ENCODE measurements at regions not wholly inside any gene's neighbourhood (a gene's known extent, or its start where the extent isn't known, plus 50 kb on each side); places are given as distances from the start of the nearest gene placed in this dataset.

DNA sequence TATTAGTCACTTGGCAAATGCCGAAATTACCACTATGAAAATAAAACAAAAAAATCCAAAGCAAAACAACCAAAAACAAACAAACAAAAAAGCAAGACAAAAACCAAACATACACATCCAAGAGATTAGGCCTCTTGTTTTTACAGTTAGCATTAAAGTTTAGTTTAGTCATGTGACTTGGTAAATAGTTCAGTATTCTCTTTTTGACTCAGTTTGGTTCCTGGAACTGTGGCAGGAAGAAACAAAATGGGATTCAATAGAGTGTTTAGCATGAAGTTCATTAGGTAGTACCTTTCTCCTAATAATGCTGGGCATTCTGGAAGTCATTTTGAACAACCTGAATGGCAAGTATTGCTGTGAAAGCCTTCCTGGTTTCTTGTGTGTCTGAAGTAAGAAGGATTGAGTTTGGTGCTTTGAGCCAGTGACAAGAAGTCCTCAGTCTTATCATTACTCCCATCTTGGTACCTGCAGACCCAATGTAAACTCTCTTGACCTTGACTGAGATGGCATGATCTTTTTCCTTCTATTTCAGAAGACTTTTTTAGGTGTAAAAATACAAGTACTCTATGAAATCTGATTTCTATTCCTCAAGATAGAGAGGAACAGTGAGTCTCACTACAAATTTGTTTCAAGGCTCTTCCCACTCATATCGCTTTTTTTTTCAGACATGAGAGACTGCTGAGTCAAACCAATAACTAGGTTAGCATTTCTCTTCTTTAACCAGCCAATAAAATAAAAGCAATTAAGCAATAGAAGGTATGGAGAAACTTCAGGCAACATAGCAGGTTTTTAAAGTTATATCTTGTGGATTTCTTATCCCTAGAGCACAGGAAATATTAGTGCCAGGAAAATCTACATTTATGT, 223.6 kb upstream of the PREP start:
- TF ChIP-seq POLR2A (IDR thresholded peaks at IDR 0.05; ENCODE audit: extremely low read depth, insufficient read length) (no peak), MYC (IDR thresholded peaks at IDR 0.05; ENCODE audit: low read depth, low read length) (no peak)
- TF ChIP-seq, protein P1, sequence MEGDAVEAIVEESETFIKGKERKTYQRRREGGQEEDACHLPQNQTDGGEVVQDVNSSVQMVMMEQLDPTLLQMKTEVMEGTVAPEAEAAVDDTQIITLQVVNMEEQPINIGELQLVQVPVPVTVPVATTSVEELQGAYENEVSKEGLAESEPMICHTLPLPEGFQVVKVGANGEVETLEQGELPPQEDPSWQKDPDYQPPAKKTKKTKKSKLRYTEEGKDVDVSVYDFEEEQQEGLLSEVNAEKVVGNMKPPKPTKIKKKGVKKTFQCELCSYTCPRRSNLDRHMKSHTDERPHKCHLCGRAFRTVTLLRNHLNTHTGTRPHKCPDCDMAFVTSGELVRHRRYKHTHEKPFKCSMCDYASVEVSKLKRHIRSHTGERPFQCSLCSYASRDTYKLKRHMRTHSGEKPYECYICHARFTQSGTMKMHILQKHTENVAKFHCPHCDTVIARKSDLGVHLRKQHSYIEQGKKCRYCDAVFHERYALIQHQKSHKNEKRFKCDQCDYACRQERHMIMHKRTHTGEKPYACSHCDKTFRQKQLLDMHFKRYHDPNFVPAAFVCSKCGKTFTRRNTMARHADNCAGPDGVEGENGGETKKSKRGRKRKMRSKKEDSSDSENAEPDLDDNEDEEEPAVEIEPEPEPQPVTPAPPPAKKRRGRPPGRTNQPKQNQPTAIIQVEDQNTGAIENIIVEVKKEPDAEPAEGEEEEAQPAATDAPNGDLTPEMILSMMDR (IDR thresholded peaks at IDR 0.05; ENCODE audit: low read depth, low read length), result no peak
